ENCODE measurements at regions not wholly inside any gene's neighbourhood (a gene's known extent, or its start where the extent isn't known, plus 50 kb on each side); places are given as distances from the start of the nearest gene placed in this dataset.

GRCh38 chr7:66556549-66557213 is 72.0 kb upstream of the KCTD7 start:
- Histone ChIP-seq H3K23ac (ENCODE audit: low read depth, low read length) (no peak overlapping the region), H3K4me1 (ENCODE audit: control insufficient read depth, insufficient read depth, low read length) (peaks cover 10% of the 10 kb centered on the region; the same call in 1 of the 2 replicates), H3K4ac (ENCODE audit: low read depth, low read length) (no peak overlapping the region), H4K20me1 (ENCODE audit: insufficient read depth, low read length) (peaks cover 35% of the 10 kb centered on the region), H2BK20ac (ENCODE audit: low read depth, low read length) (no peak overlapping the region), H3K4me3 (ENCODE audit: insufficient read depth, low read depth, low read length) (no peak overlapping the region), H2BK15ac (ENCODE audit: low read depth, low read length) (no peak overlapping the region), H3K18ac (ENCODE audit: low read depth, low read length) (no peak overlapping the region), H3K9ac (ENCODE audit: low read depth, low read length) (no peak overlapping the region), H3K14ac (replicated peaks; ENCODE audit: low read depth, low read length) (no peak overlapping the region), H4K5ac (ENCODE audit: low read depth, low read length) (no peak overlapping the region), H3K4me2 (ENCODE audit: low read depth, low read length) (no peak overlapping the region), H2AFZ (replicated peaks; ENCODE audit: low read length, poor library complexity) (no peak overlapping the region), H3K36me3 (ENCODE audit: control insufficient read depth, insufficient read depth, low read length) (peaks cover 42% of the 10 kb centered on the region), H3K27ac (ENCODE audit: insufficient read depth, low read length) (no peak overlapping the region), H3K79me1 (ENCODE audit: low read depth in 1 of 2, low read length in 2 of 2) (peaks cover 11 to 56% of the 10 kb centered on the region in 2 experiments), H2AK5ac (ENCODE audit: low read depth, low read length) (no peak overlapping the region), H4K8ac (ENCODE audit: low read depth in 2 of 2, low read length in 2 of 2) (no peak overlapping the region), H3K9me1 (ENCODE audit: insufficient read depth, low read length) (peaks cover 9% of the 10 kb centered on the region; the same call in 1 of the 2 replicates), H2BK5ac (ENCODE audit: low read depth, low read length, poor library complexity, severe bottlenecking) (no peak overlapping the region), H2AK9ac (replicated peaks; ENCODE audit: low read depth, low read length, poor library complexity) (no peak overlapping the region), H4K91ac (ENCODE audit: insufficient read depth, low read depth, low read length) (no peak overlapping the region), H3K9me3 (ENCODE audit: control insufficient read depth, insufficient read depth, low read length) (no peaks in the 10 kb centered on the region), H2BK120ac (ENCODE audit: low read depth, low read length) (no peak overlapping the region), H3K27me3 (ENCODE audit: control insufficient read depth, insufficient read depth, low read length) (no peaks in the 10 kb centered on the region), H3K56ac (ENCODE audit: extremely low read depth, insufficient read depth, low read length) (no peak overlapping the region)
- CTCF ChIA-PET, result interaction anchor here (0.6 kb wide), 1 partner anchor 831 kb away, joined by 5 read pairs; no protein-coding TSS in a partner anchor
- BruUV-seq (replicated peaks), result no TSS peak
- dilution Hi-C loops (cut with HindIII; ENCODE audit: low sequenced_read_pairs, unreplicated experiment), result no loop called here
- WGBS, 2 experiments (ENCODE audit: extremely low coverage in 2 of 2, insufficient read length in 1 of 2), result 95% methylated on average over 28 of the region's 54 CpGs; no CpG with 5 or more reads in 1 of the 2 experiments
- ATAC-seq (ENCODE audit: low read depth), result no peak
- TF ChIP-seq CHD1 (IDR thresholded peaks at IDR 0.05; ENCODE audit: low read depth, low read length) (no peak), CEBPB (IDR thresholded peaks at IDR 0.05; ENCODE audit: low read depth, low read length) (no peak), ELK1 (IDR thresholded peaks at IDR 0.05; ENCODE audit: borderline replicate concordance, low read depth, low read length) (no peak), RAD21 (IDR thresholded peaks at IDR 0.05; ENCODE audit: low read length) (no peak), MAZ (IDR thresholded peaks at IDR 0.05; ENCODE audit: borderline replicate concordance, low read depth, low read length) (no peak), POLR2A (IDR thresholded peaks at IDR 0.05; ENCODE audit: low read depth, low read length) (no peak), CTCF (conservative IDR thresholded peaks at IDR 0.05; ENCODE audit: low read depth, low read length) (no peak), RCOR1 (IDR thresholded peaks at IDR 0.05; ENCODE audit: insufficient replicate concordance, low read length) (no peak), BHLHE40 (IDR thresholded peaks at IDR 0.05; ENCODE audit: low read depth, low read length) (no peak), RFX5 (IDR thresholded peaks at IDR 0.05; ENCODE audit: low read depth, low read length) (no peak), USF2 (IDR thresholded peaks at IDR 0.05; ENCODE audit: low read depth, low read length) (no peak), MXI1 (IDR thresholded peaks at IDR 0.05; ENCODE audit: borderline replicate concordance, low read depth, low read length) (no peak), SMC3 (IDR thresholded peaks at IDR 0.05; ENCODE audit: low read depth, low read length) (no peak), FOS (IDR thresholded peaks at IDR 0.05; ENCODE audit: low read depth, low read length) (no peak), MAFK (IDR thresholded peaks at IDR 0.05; ENCODE audit: low read depth, low read length) (no peak), NFE2L2 (IDR thresholded peaks at IDR 0.05; ENCODE audit: low read depth, low read length) (no peak)
- in situ Hi-C loops (cut with MboI; ENCODE audit: low sequenced_read_pairs), result loop anchor here (25.0 kb wide), 1 partner anchor 431 kb away; the partner anchor contains the start of genes SBDS and TYW1
- DNase-seq, result no peak
- intact Hi-C loops (cut with micrococcal nuclease), result loop anchor here (1.0 kb wide), 1 partner anchor 98 kb away; no protein-coding TSS in a partner anchor
- POLR2A ChIA-PET (ENCODE audit: unreplicated experiment), result no interaction called here
